HEK293 (cell line): ENCODE measurements at regions not wholly inside any gene's neighbourhood (a gene's known extent, or its start where the extent isn't known, plus 50 kb on each side); places are given as distances from the start of the nearest gene placed in this dataset.

Experiments
- CTCF ChIA-PET: fragments of 350-600 bp; formaldehyde crosslinking; extraction: SDS; loops from one replicate; lab custom pipeline; 2021; ENCODE audit warnings: antibody characterized with exemption; lab: Yijun Ruan, JAX
- POLR2A ChIA-PET: fragments of 300-600 bp; formaldehyde crosslinking; extraction: SDS; loops from one replicate; lab custom pipeline; 2020; ENCODE audit warnings: antibody characterized with exemption, inconsistent platforms; lab: Yijun Ruan, JAX
- H3K27ac ChIP-seq: fragments of 200-500 bp; sonication (Bioruptor generic); 2 replicates; pipeline ENCODE4 v1.5.1; 2014; ENCODE audit warnings: low read depth, low read length, control low read depth, inconsistent platforms; ENCODE audit errors: extremely low read depth
- H3K36me3 ChIP-seq, 2 experiments: fragments of 200-500 bp in 1 of 2; sonication (Bioruptor generic) in 1 of 2; 1 replicate in 1 of 2; 2 replicates in 1 of 2; pipeline ENCODE4 v1.5.1; 2014 to 2017; ENCODE audit warnings: inconsistent platforms in 2 of 2, low read length in 2 of 2; ENCODE audit not compliant: control insufficient read depth in 2 of 2, insufficient read depth in 1 of 2
- H3K4me1 ChIP-seq: fragments of 200-500 bp; sonication (Bioruptor generic); 2 replicates; pipeline ENCODE4 v1.5.1; 2014; ENCODE audit warnings: mild to moderate bottlenecking, low read length, inconsistent platforms; ENCODE audit not compliant: control insufficient read depth, insufficient read depth
- H3K4me3 ChIP-seq: 2 replicates; pipeline ENCODE4 v1.5.1; 2011; ENCODE audit warnings: low read depth, mild to moderate bottlenecking, control low read depth, low read length, moderate library complexity
- H3K9me3 ChIP-seq: fragments of 200-500 bp; sonication (Bioruptor generic); 2 replicates; pipeline ENCODE4 v1.5.1; 2014; ENCODE audit warnings: low read depth, low read length, inconsistent platforms; ENCODE audit not compliant: control insufficient read depth, insufficient read depth
- BCL11A ChIP-seq: fragments of 450-650 bp; formaldehyde crosslinking; IDR thresholded peaks from 2 replicates; pipeline ENCODE4 v1.5.1; 2016; ENCODE audit warnings: low read depth, missing biosample characterization, missing genetic modification characterization
- BCL11B ChIP-seq: fragments of 450-650 bp; formaldehyde crosslinking; IDR thresholded peaks from 2 replicates; pipeline ENCODE4 v1.5.1; 2016; ENCODE audit warnings: low read depth, missing biosample characterization, missing genetic modification characterization
- FEZF1 ChIP-seq: fragments of 450-650 bp; formaldehyde crosslinking; IDR thresholded peaks from 2 replicates; pipeline ENCODE4 v1.5.1; 2016; ENCODE audit warnings: missing biosample characterization, missing genetic modification characterization
- KLF1 ChIP-seq: fragments of 450-650 bp; formaldehyde crosslinking; IDR thresholded peaks from 2 replicates; pipeline ENCODE4 v1.5.1; 2016; ENCODE audit warnings: missing biosample characterization, missing genetic modification characterization
- RBAK ChIP-seq: fragments of 450-650 bp; formaldehyde crosslinking; IDR thresholded peaks from 2 replicates; pipeline ENCODE4 v1.5.1; 2016; ENCODE audit warnings: missing biosample characterization, missing genetic modification characterization
- SCRT2 ChIP-seq: fragments of 450-650 bp; formaldehyde crosslinking; IDR thresholded peaks from 2 replicates; pipeline ENCODE4 v1.5.1; 2016; ENCODE audit warnings: missing biosample characterization, missing genetic modification characterization
- SETDB1 ChIP-seq: IDR thresholded peaks from one replicate; pipeline ENCODE4 v1.6.1; 2017; ENCODE audit warnings: mild to moderate bottlenecking, low read length, moderate library complexity, mixed read lengths; ENCODE audit not compliant: insufficient read length
- TSHZ1 ChIP-seq: fragments of 450-650 bp; formaldehyde crosslinking; IDR thresholded peaks from 2 replicates; pipeline ENCODE4 v1.5.1; 2016; ENCODE audit warnings: missing biosample characterization, missing genetic modification characterization, borderline replicate concordance
- YY1 ChIP-seq: fragments of 450-650 bp; formaldehyde crosslinking; IDR thresholded peaks from 2 replicates; pipeline ENCODE4 v1.5.1; 2018; ENCODE audit warnings: missing biosample characterization, missing genetic modification characterization
- ZBTB44 ChIP-seq: fragments of 450-650 bp; IDR thresholded peaks from 2 replicates; pipeline ENCODE4 v1.5.1; 2018; ENCODE audit warnings: missing biosample characterization, mild to moderate bottlenecking, missing genetic modification characterization
- ZBTB7A ChIP-seq: fragments of 450-650 bp; formaldehyde crosslinking; IDR thresholded peaks from 2 replicates; pipeline ENCODE4 v1.5.1; 2016; ENCODE audit warnings: low read depth, missing biosample characterization, missing genetic modification characterization
- ZNF132 ChIP-seq: fragments of 450-650 bp; formaldehyde crosslinking; IDR thresholded peaks from 2 replicates; pipeline ENCODE4 v1.5.1; 2017; ENCODE audit warnings: missing biosample characterization, missing genetic modification characterization, borderline replicate concordance
- ZNF248 ChIP-seq: fragments of 450-650 bp; formaldehyde crosslinking; IDR thresholded peaks from 2 replicates; pipeline ENCODE4 v1.5.1; 2017; ENCODE audit warnings: missing biosample characterization, missing genetic modification characterization
- ZNF280D ChIP-seq: fragments of 450-650 bp; formaldehyde crosslinking; IDR thresholded peaks from 2 replicates; pipeline ENCODE4 v1.5.1; 2016; ENCODE audit warnings: missing biosample characterization, missing genetic modification characterization
- ZNF433 ChIP-seq: fragments of 450-650 bp; formaldehyde crosslinking; IDR thresholded peaks from 2 replicates; pipeline ENCODE4 v1.5.1; 2016; ENCODE audit warnings: missing biosample characterization, missing genetic modification characterization, low read depth
- ZNF610 ChIP-seq: fragments of 450-650 bp; formaldehyde crosslinking; IDR thresholded peaks from 2 replicates; pipeline ENCODE4 v1.5.1; 2016; ENCODE audit warnings: missing biosample characterization, missing genetic modification characterization, borderline replicate concordance
- ZNF677 ChIP-seq: fragments of 450-650 bp; IDR thresholded peaks from 2 replicates; pipeline ENCODE4 v1.5.0; 2018; ENCODE audit warnings: missing biosample characterization, mild to moderate bottlenecking, missing genetic modification characterization, moderate library complexity
- ZNF76 ChIP-seq: fragments of 450-650 bp; formaldehyde crosslinking; IDR thresholded peaks from 2 replicates; pipeline ENCODE4; 2016; ENCODE audit warnings: low read depth, missing biosample characterization, missing genetic modification characterization, borderline replicate concordance
- ZNF776 ChIP-seq: fragments of 450-650 bp; formaldehyde crosslinking; IDR thresholded peaks from 2 replicates; pipeline ENCODE4 v1.5.0; 2017; ENCODE audit warnings: missing biosample characterization, missing genetic modification characterization, borderline replicate concordance
- ZSCAN23 ChIP-seq: fragments of 450-650 bp; formaldehyde crosslinking; IDR thresholded peaks from 2 replicates; pipeline ENCODE4 v1.5.1; 2016; ENCODE audit warnings: missing biosample characterization, missing genetic modification characterization
- ZXDB ChIP-seq: fragments of 450-650 bp; formaldehyde crosslinking; IDR thresholded peaks from 2 replicates; pipeline ENCODE4 v1.5.1; 2016; ENCODE audit warnings: missing biosample characterization, missing genetic modification characterization
- TF ChIP-seq, protein P1 (sequence below): fragments of 450-650 bp; formaldehyde crosslinking; IDR thresholded peaks from 2 replicates; pipeline ENCODE4 v1.5.1; 2017; ENCODE audit warnings: missing biosample characterization, missing genetic modification characterization

DNA sequence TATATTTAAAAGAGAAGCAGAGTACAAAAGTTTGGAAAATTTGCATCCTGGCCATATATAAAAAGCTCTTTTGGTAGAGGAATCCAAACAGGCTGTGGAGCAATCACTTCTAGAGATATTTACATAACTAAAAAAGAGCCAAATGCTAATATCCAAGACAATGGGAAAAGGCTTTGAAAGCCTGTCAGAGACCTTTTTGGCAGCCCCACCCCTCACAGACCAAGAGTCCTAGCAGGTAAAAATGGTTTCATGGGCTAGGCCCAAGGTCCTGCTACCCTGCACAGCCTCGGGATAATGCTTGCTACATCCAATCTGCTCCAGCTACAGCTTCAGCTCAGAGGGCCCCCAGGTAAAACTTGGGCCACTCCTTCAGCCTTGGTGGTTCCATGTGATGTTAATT is 430.2 kb upstream of the KCND2 start:
- ChIA-PET CTCF (no interaction called here), POLR2A (no interaction called here)
- no peaks in the 10 kb centered on the region for H3K9me3 ChIP-seq
- H3K4me1 ChIP-seq: no peaks in the 10 kb centered on the region
- H3K27ac ChIP-seq: no peak overlapping the region
- no peak overlapping the region for H3K4me3 ChIP-seq
- H3K36me3 ChIP-seq: no peaks in the 10 kb centered on the region
- TF ChIP-seq RBAK (no peak), YY1 (no peak)
- TF ChIP-seq, protein P1, sequence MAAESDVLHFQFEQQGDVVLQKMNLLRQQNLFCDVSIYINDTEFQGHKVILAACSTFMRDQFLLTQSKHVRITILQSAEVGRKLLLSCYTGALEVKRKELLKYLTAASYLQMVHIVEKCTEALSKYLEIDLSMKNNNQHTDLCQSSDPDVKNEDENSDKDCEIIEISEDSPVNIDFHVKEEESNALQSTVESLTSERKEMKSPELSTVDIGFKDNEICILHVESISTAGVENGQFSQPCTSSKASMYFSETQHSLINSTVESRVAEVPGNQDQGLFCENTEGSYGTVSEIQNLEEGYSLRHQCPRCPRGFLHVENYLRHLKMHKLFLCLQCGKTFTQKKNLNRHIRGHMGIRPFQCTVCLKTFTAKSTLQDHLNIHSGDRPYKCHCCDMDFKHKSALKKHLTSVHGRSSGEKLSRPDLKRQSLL (tag by site-specific recombination): no peak

- ChIA-PET POLR2A (no interaction called here), CTCF (no interaction called here)
- H3K4me3 ChIP-seq: no peak overlapping the region
- no peaks in the 10 kb centered on the region for H3K9me3 ChIP-seq
- TF ChIP-seq ZXDB (no peak), TSHZ1 (tag by site-specific recombination) (no peak), ZNF248 (tag by site-specific recombination) (no peak), FEZF1 (tag by site-specific recombination) (no peak), ZNF677 (no peak), KLF1 (tag by site-specific recombination) (no peak), SCRT2 (no peak), ZNF776 (tag by site-specific recombination) (no peak), ZSCAN23 (tag by site-specific recombination) (no peak), ZNF610 (tag by site-specific recombination) (no peak), BCL11A (no peak)
- H3K36me3 ChIP-seq: no peaks in the 10 kb centered on the region
- no peak overlapping the region for H3K27ac ChIP-seq
- H3K4me1 ChIP-seq: no peaks in the 10 kb centered on the region
These were observed 411.6 kb upstream of the KCND2 start for GRCh38 chr7:119861385-119861784.

DNA sequence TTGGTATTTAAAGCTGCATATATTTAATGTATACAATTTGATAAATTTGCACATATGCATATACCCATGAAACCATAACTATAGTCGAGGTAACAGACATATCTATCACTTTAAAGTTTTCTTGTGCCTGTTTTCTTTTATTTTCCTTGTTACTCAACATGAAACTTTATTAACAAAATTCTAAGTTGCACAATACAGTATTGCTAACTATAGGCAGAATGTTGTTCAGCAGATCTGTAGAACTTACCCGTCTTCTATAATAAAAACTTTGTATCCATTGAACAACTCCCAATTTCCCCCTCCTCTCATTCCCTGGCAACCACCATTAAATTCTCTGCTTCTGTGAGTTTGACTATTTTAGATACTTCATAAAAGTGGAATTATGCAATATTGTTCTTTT is 404.6 kb upstream of the KCND2 start:
- Histone ChIP-seq H3K9me3 (no peaks in the 10 kb centered on the region), H3K4me3 (no peak overlapping the region), H3K27ac (no peak overlapping the region), H3K36me3 (no peaks in the 10 kb centered on the region), H3K4me1 (no peaks in the 10 kb centered on the region)
- POLR2A ChIA-PET: no interaction called here
- CTCF ChIA-PET: no interaction called here
- no peak for TF ChIP-seq BCL11B (tag by site-specific recombination)
- no peak for TF ChIP-seq ZNF433 (tag by site-specific recombination)
- TF ChIP-seq SETDB1: no peak
- TF ChIP-seq ZNF132 (tag by site-specific recombination): no peak
- TF ChIP-seq, protein P1 (tag by site-specific recombination): no peak
- TF ChIP-seq ZNF76: no peak
- TF ChIP-seq ZBTB44: no peak
- no peak for TF ChIP-seq ZNF280D (tag by site-specific recombination)
- TF ChIP-seq ZBTB7A (tag by site-specific recombination): no peak
